NCI-H524 treated with DMSO at 0.1 percent for 48 hours (cell line): ENCODE measurements at regions not wholly inside any gene's neighbourhood (a gene's known extent, or its start where the extent isn't known, plus 50 kb on each side); places are given as distances from the start of the nearest gene placed in this dataset.

ENCODE experiments used
- DNase-seq: peaks from one replicate; lab custom pipeline; 2025; lab: John Stamatoyannopoulos, UW

- no peak for DNase-seq
Observed at GRCh38 chr3:72591522-72592421, 256.5 kb downstream of the SHQ1 start.

- DNase-seq = no peak
Observed at GRCh38 chr3:72590732-72591221, 257.5 kb downstream of the SHQ1 start.

GRCh38 chr3:72587282-72587681 lies 261.0 kb downstream of the SHQ1 start:
- no peak for DNase-seq

- no peak for DNase-seq
Observed at GRCh38 chr3:72586694-72587093, 261.6 kb downstream of the SHQ1 start.

GRCh38 chr3:72585966-72586365 lies 262.3 kb downstream of the SHQ1 start:
- DNase-seq = no peak

- no peak for DNase-seq
Observed at GRCh38 chr3:72584262-72584661, 264.0 kb downstream of the SHQ1 start.

- no peak for DNase-seq
Observed at GRCh38 chr3:72582963-72583362, 265.3 kb downstream of the SHQ1 start.

- DNase-seq = no peak
Observed at GRCh38 chr3:72582211-72582878, 265.9 kb downstream of the SHQ1 start.

- no peak for DNase-seq
Observed at GRCh38 chr3:72580900-72581299, 267.3 kb downstream of the SHQ1 start.

- DNase-seq = no peak
Observed at GRCh38 chr3:72580246-72580756, 267.9 kb downstream of the SHQ1 start.

- DNase-seq = no peak
Observed at GRCh38 chr3:72579581-72580245, 268.5 kb downstream of the SHQ1 start.

GRCh38 chr3:72579191-72579580 lies 269.1 kb downstream of the SHQ1 start:
- DNase-seq = no peak

- no peak for DNase-seq
Observed at GRCh38 chr3:72577190-72577589, 271.1 kb downstream of the SHQ1 start.

GRCh38 chr3:72576563-72576962 lies 271.7 kb downstream of the SHQ1 start:
- DNase-seq = no peak

- DNase-seq = no peak
Observed at GRCh38 chr3:72574144-72574543, 274.1 kb downstream of the SHQ1 start.

- no peak for DNase-seq
Observed at GRCh38 chr3:72573051-72573450, 275.2 kb downstream of the SHQ1 start.

- DNase-seq = no peak
Observed at GRCh38 chr3:72572489-72573007, 275.7 kb downstream of the SHQ1 start.

- no peak for DNase-seq
Observed at GRCh38 chr3:72571638-72572114, 276.6 kb downstream of the SHQ1 start.

GRCh38 chr3:72571052-72571451 lies 277.2 kb downstream of the SHQ1 start:
- DNase-seq = no peak

GRCh38 chr3:72569754-72570440 lies 278.3 kb downstream of the SHQ1 start:
- DNase-seq = no peak

- no peak for DNase-seq
Observed at GRCh38 chr3:72568083-72568482, 280.2 kb downstream of the SHQ1 start.
